ENCODE measurements at regions not wholly inside any gene's neighbourhood (a gene's known extent, or its start where the extent isn't known, plus 50 kb on each side); places are given as distances from the start of the nearest gene placed in this dataset.

- ChIA-PET CTCF (no interaction called here), POLR2A (no interaction called here)
Measured at GRCh38 chrX:8232406-8232805, 61.3 kb upstream of the VCX2 start.

GRCh38 chrX:8233091-8233490 is 62.0 kb upstream of the VCX2 start:
- ChIA-PET CTCF (no interaction called here), POLR2A (no interaction called here)

- POLR2A ChIA-PET: no interaction called here
- CTCF ChIA-PET: no interaction called here
Measured at GRCh38 chrX:8235026-8235425, 64.0 kb upstream of the VCX2 start.

GRCh38 chrX:8237718-8238117 is 66.7 kb upstream of the VCX2 start:
- CTCF ChIA-PET: no interaction called here
- POLR2A ChIA-PET: no interaction called here

- POLR2A ChIA-PET: no interaction called here
- CTCF ChIA-PET: no interaction called here
Measured at GRCh38 chrX:8242431-8243020, 71.5 kb upstream of the VCX2 start.

GRCh38 chrX:8244301-8244700 is 73.2 kb upstream of the VCX2 start:
- ChIA-PET POLR2A (no interaction called here), CTCF (no interaction called here)

- ChIA-PET CTCF (no interaction called here), POLR2A (no interaction called here)
Measured at GRCh38 chrX:8245411-8245810, 74.3 kb upstream of the VCX2 start.

- POLR2A ChIA-PET: no interaction called here
Measured at GRCh38 chrX:8253096-8253495, 82.0 kb upstream of the VCX2 start.

GRCh38 chrX:8254401-8254800 is 83.3 kb upstream of the VCX2 start:
- ChIA-PET POLR2A (no interaction called here), CTCF (interaction anchor here (0.6 kb wide), 1 partner anchor 1060 kb away, joined by 4 read pairs; no protein-coding TSS in a partner anchor)

More at GRCh38 chrX:8253096-8253495, 82.0 kb upstream of the VCX2 start:
- CTCF ChIA-PET: no interaction called here

GRCh38 chrX:8272821-8273220 is 101.8 kb upstream of the VCX2 start:
- ChIA-PET CTCF (no interaction called here), POLR2A (no interaction called here)

GRCh38 chrX:8273451-8273895 is 102.4 kb upstream of the VCX2 start:
- POLR2A ChIA-PET: no interaction called here

GRCh38 chrX:8274170-8274569 is 103.1 kb upstream of the VCX2 start:
- CTCF ChIA-PET: no interaction called here

More at GRCh38 chrX:8273451-8273895, 102.4 kb upstream of the VCX2 start:
- CTCF ChIA-PET: no interaction called here

GRCh38 chrX:8278557-8278956 is 107.5 kb upstream of the VCX2 start:
- POLR2A ChIA-PET: no interaction called here
- CTCF ChIA-PET: no interaction called here

More at GRCh38 chrX:8274170-8274569, 103.1 kb upstream of the VCX2 start:
- POLR2A ChIA-PET: no interaction called here

GRCh38 chrX:8279323-8279722 is 108.3 kb upstream of the VCX2 start:
- ChIA-PET POLR2A (no interaction called here), CTCF (no interaction called here)

- CTCF ChIA-PET: no interaction called here
- POLR2A ChIA-PET: no interaction called here
Measured at GRCh38 chrX:8284131-8284530, 113.1 kb upstream of the VCX2 start.

- CTCF ChIA-PET: no interaction called here
- POLR2A ChIA-PET: no interaction called here
Measured at GRCh38 chrX:8288590-8288989, 117.5 kb upstream of the VCX2 start.

- CTCF ChIA-PET: no interaction called here
- POLR2A ChIA-PET: no interaction called here
Measured at GRCh38 chrX:8289523-8289922, 118.5 kb upstream of the VCX2 start.

- POLR2A ChIA-PET: no interaction called here
- CTCF ChIA-PET: no interaction called here
Measured at GRCh38 chrX:8297766-8298165, 126.7 kb upstream of the VCX2 start.

- POLR2A ChIA-PET: no interaction called here
- CTCF ChIA-PET: no interaction called here
Measured at GRCh38 chrX:8304668-8305067, 133.6 kb upstream of the VCX2 start.

- ChIA-PET POLR2A (no interaction called here), CTCF (no interaction called here)
Measured at GRCh38 chrX:8305350-8305749, 134.3 kb upstream of the VCX2 start.

GRCh38 chrX:8306291-8306925 is 135.3 kb upstream of the VCX2 start:
- ChIA-PET CTCF (no interaction called here), POLR2A (no interaction called here)

- POLR2A ChIA-PET: no interaction called here
- CTCF ChIA-PET: no interaction called here
Measured at GRCh38 chrX:8310409-8310808, 139.3 kb upstream of the VCX2 start.
